Activated B cell treated with CpG ODN at 0.5 μM for 24 hours (primary cell): ENCODE measurements at regions not wholly inside any gene's neighbourhood (a gene's known extent, or its start where the extent isn't known, plus 50 kb on each side); places are given as distances from the start of the nearest gene placed in this dataset.

Source experiments
- ATAC-seq: fragments of 200-7000 bp; cut with Tn5 transposase; one replicate; pipeline ENCODE4 v1.10.0; 2021; ENCODE audit warnings: low read depth, mild to moderate bottlenecking, moderate library complexity
- CTCF ChIA-PET: fragments of 350-600 bp; sonication (Branson Sonifier 250); formaldehyde crosslinking; loops from one replicate; lab custom pipeline; 2021; ENCODE audit warnings: antibody characterized with exemption; lab: Charles Lee
- POLR2A ChIA-PET: fragments of 350-600 bp; sonication (Branson Sonifier 250); formaldehyde crosslinking; loops from one replicate; lab custom pipeline; 2021; ENCODE audit warnings: antibody characterized with exemption; lab: Charles Lee
- DNase-seq: peaks from one replicate; pipeline ENCODE4 v3.0.0; 2022
- H3K27ac Mint-ChIP-seq: one replicate; pipeline ENCODE4 v1.8.0; 2020; ENCODE audit warnings: mixed read lengths
- H3K27me3 Mint-ChIP-seq: one replicate; pipeline ENCODE4 v1.8.0; 2021; ENCODE audit warnings: mixed read lengths
- H3K36me3 Mint-ChIP-seq: one replicate; pipeline ENCODE4 v1.8.0; 2021; ENCODE audit warnings: low read depth, mixed read lengths
- H3K4me1 Mint-ChIP-seq: one replicate; pipeline ENCODE4 v1.8.0; 2021; ENCODE audit warnings: mixed read lengths
- H3K4me3 Mint-ChIP-seq: one replicate; pipeline ENCODE4 v1.8.0; 2020; ENCODE audit warnings: mild to moderate bottlenecking, mixed read lengths
- H3K9me3 Mint-ChIP-seq: one replicate; pipeline ENCODE4 v1.8.0; 2020; ENCODE audit warnings: mixed read lengths
- CTCF ChIP-seq: fragments of 200-600 bp; IDR thresholded peaks from one replicate; pipeline ENCODE4 v1.8.0; 2022; ENCODE audit warnings: antibody characterized with exemption, mild to moderate bottlenecking
- intact Hi-C: fragments of 100-400 bp; cut with micrococcal nuclease; formaldehyde crosslinking; loops from one replicate; pipeline ENCODE4 v1.15.1; 2024

- CTCF ChIA-PET = no interaction called here
- Mint-ChIP-seq H3K27me3 (no peaks in the 10 kb centered on the region), H3K9me3 (no peaks in the 10 kb centered on the region), H3K4me3 (no peak overlapping the region), H3K36me3 (no peaks in the 10 kb centered on the region), H3K27ac (no peak overlapping the region), H3K4me1 (no peaks in the 10 kb centered on the region)
- DNase-seq = no peak
- intact Hi-C loops = no loop called here
- no peak for TF ChIP-seq CTCF
- POLR2A ChIA-PET = no interaction called here
- no peak for ATAC-seq
Observed at GRCh38 chr3:178147001-178147400, 389.2 kb upstream of the KCNMB2 start.

GRCh38 chr3:178152031-178152806 is 384.0 kb upstream of the KCNMB2 start:
- no peaks in the 10 kb centered on the region for H3K27me3 Mint-ChIP-seq
- H3K36me3 Mint-ChIP-seq = no peaks in the 10 kb centered on the region
- DNase-seq (no peak), ATAC-seq (no peak)
- ChIA-PET CTCF (interaction anchor here (1.4 kb wide), 1 partner anchor 1280 kb away, joined by 5 read pairs; no protein-coding TSS in a partner anchor), POLR2A (no interaction called here)
- H3K27ac Mint-ChIP-seq = no peak overlapping the region
- H3K9me3 Mint-ChIP-seq = no peaks in the 10 kb centered on the region
- H3K4me3 Mint-ChIP-seq = no peak overlapping the region
- no peaks in the 10 kb centered on the region for H3K4me1 Mint-ChIP-seq
- no peak for TF ChIP-seq CTCF
- intact Hi-C loops = no loop called here

GRCh38 chr3:178152988-178153387 is 383.2 kb upstream of the KCNMB2 start:
- TF ChIP-seq CTCF = no peak
- Mint-ChIP-seq H3K4me1 (no peaks in the 10 kb centered on the region), H3K27me3 (no peaks in the 10 kb centered on the region), H3K9me3 (no peaks in the 10 kb centered on the region), H3K36me3 (no peaks in the 10 kb centered on the region), H3K4me3 (no peak overlapping the region), H3K27ac (no peak overlapping the region)
- ATAC-seq (no peak), DNase-seq (no peak)
- intact Hi-C loops = no loop called here
- POLR2A ChIA-PET = no interaction called here
- CTCF ChIA-PET = no interaction called here

- no peak for DNase-seq
- ChIA-PET CTCF (no interaction called here), POLR2A (no interaction called here)
Observed at GRCh38 chr3:178155521-178155920, 380.7 kb upstream of the KCNMB2 start.

GRCh38 chr3:178156301-178156700 is 379.9 kb upstream of the KCNMB2 start:
- no peak for ATAC-seq
- Mint-ChIP-seq H3K9me3 (peaks cover 2% of the 10 kb centered on the region), H3K4me3 (no peak overlapping the region), H3K4me1 (no peaks in the 10 kb centered on the region), H3K27me3 (peaks cover 7% of the 10 kb centered on the region), H3K36me3 (no peaks in the 10 kb centered on the region), H3K27ac (no peak overlapping the region)
- no peak for DNase-seq
- ChIA-PET POLR2A (no interaction called here), CTCF (no interaction called here)
- TF ChIP-seq CTCF = no peak
- intact Hi-C loops = no loop called here

More at GRCh38 chr3:178155521-178155920, 380.7 kb upstream of the KCNMB2 start:
- Mint-ChIP-seq H3K36me3 (no peaks in the 10 kb centered on the region), H3K9me3 (peaks cover 2% of the 10 kb centered on the region), H3K27ac (no peak overlapping the region), H3K4me3 (no peak overlapping the region), H3K27me3 (peaks cover 7% of the 10 kb centered on the region), H3K4me1 (no peaks in the 10 kb centered on the region)
- TF ChIP-seq CTCF = no peak
- intact Hi-C loops = no loop called here
- no peak for ATAC-seq
